Parathyroid adenoma (tissue), 2 donors: ENCODE measurements at regions not wholly inside any gene's neighbourhood (a gene's known extent, or its start where the extent isn't known, plus 50 kb on each side); places are given as distances from the start of the nearest gene placed in this dataset.

Experiments
- H2AFZ ChIP-seq: fragments of 300-600 bp; sonication (generic); one replicate; pipeline ENCODE4 v1.7.0; 2017; ENCODE audit warnings: antibody characterized with exemption, mild to moderate bottlenecking
- H3K27ac ChIP-seq: fragments of 300-600 bp; sonication (generic); one replicate; pipeline ENCODE4 v1.7.0; 2017
- H3K27me3 ChIP-seq: fragments of 300-600 bp; sonication (generic); one replicate; pipeline ENCODE4 v1.7.0; 2017; ENCODE audit warnings: low read length; ENCODE audit not compliant: control insufficient read depth, insufficient read depth
- H3K36me3 ChIP-seq: fragments of 300-600 bp; sonication (generic); one replicate; pipeline ENCODE4 v1.7.0; 2017; ENCODE audit warnings: low read length; ENCODE audit not compliant: control insufficient read depth, insufficient read depth
- H3K4me1 ChIP-seq: fragments of 300-600 bp; sonication (generic); one replicate; pipeline ENCODE4 v1.7.0; 2017; ENCODE audit warnings: control low read depth
- H3K4me2 ChIP-seq: fragments of 300-600 bp; sonication (generic); one replicate; pipeline ENCODE4 v1.7.0; 2017; ENCODE audit warnings: low read length
- H3K4me3 ChIP-seq: fragments of 300-600 bp; sonication (generic); one replicate; pipeline ENCODE4 v1.7.0; 2017; ENCODE audit warnings: low read depth, low read length
- H3K79me2 ChIP-seq: fragments of 300-600 bp; sonication (generic); one replicate; pipeline ENCODE4 v1.7.0; 2017; ENCODE audit warnings: control low read depth
- H3K9ac ChIP-seq: fragments of 300-600 bp; sonication (generic); one replicate; pipeline ENCODE4 v1.7.0; 2017; ENCODE audit warnings: mild to moderate bottlenecking
- H3K9me3 ChIP-seq: fragments of 300-600 bp; sonication (generic); one replicate; pipeline ENCODE4 v1.7.0; 2017; ENCODE audit warnings: low read length; ENCODE audit not compliant: control insufficient read depth
- TF ChIP-seq, protein P1 (sequence below): fragments of 300-600 bp; sonication (generic); IDR thresholded peaks from one replicate; pipeline ENCODE4 v1.7.0; 2017; ENCODE audit warnings: antibody characterized with exemption, mild to moderate bottlenecking
- donor health status: primary hyperparathyroidism.

DNA sequence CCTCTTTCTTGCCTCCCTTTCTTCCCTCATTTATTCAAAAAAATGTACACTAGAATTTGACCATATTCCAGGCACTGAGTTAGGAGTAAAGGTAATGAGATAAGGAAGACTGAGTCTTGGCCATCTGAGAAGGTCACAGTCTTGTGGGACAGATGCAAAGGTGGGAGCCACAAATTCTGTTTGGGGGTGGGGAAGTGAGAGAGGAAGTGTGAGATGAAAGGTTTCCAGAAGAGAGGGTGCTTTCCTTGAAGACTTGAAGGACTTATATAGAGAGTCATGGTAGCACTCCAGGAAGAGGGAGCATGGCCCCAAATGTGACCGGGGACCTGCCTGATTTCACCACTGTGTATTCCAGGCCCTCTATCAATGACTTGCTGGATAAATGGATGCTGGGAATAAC lies 320.6 kb downstream of the LPIN1 start:
- H3K4me2 ChIP-seq = no peak overlapping the region
- H3K36me3 ChIP-seq = no peaks in the 10 kb centered on the region
- no peak overlapping the region for H2AFZ ChIP-seq
- H3K27me3 ChIP-seq = no peaks in the 10 kb centered on the region
- no peak overlapping the region for H3K4me3 ChIP-seq
- H3K9ac ChIP-seq = no peak overlapping the region
- TF ChIP-seq, protein P1, sequence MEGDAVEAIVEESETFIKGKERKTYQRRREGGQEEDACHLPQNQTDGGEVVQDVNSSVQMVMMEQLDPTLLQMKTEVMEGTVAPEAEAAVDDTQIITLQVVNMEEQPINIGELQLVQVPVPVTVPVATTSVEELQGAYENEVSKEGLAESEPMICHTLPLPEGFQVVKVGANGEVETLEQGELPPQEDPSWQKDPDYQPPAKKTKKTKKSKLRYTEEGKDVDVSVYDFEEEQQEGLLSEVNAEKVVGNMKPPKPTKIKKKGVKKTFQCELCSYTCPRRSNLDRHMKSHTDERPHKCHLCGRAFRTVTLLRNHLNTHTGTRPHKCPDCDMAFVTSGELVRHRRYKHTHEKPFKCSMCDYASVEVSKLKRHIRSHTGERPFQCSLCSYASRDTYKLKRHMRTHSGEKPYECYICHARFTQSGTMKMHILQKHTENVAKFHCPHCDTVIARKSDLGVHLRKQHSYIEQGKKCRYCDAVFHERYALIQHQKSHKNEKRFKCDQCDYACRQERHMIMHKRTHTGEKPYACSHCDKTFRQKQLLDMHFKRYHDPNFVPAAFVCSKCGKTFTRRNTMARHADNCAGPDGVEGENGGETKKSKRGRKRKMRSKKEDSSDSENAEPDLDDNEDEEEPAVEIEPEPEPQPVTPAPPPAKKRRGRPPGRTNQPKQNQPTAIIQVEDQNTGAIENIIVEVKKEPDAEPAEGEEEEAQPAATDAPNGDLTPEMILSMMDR = no peak
- H3K4me1 ChIP-seq = no peaks in the 10 kb centered on the region
- no peaks in the 10 kb centered on the region for H3K9me3 ChIP-seq
- no peak overlapping the region for H3K27ac ChIP-seq
- no peaks in the 10 kb centered on the region for H3K79me2 ChIP-seq

DNA sequence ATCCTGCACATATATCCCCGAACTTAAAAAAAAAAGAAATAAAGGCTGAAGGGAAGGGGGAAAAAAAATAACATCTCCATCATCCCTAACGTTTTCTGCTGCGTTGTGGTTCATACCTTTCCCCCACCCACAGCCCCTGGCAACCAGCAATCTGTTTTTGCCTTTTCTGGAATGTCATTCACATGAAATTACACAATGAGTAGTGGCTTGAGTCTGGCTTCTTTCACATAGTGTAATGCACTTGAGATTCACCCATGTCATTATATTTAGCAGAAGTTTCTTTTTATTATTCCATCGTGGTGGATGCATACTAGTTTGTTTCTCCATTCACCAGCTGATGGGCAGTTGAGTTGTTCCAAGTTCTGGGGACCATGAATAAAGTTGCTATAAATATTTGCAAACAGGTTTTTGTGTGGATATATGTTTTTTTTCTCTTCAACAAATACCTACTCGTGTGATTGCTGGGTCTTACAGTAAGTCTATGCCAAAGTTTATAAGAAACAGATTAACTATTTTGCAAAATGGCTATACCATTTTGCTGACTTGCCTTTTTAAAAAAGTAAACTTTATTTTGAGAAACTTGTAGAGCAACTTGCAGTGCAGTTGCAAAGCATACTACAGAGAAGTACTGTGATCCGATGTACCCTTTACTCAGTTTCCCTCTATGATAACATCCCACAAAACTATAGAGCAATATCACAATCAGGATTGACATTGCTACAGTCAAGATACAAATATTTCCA lies 322.5 kb downstream of the LPIN1 start:
- TF ChIP-seq, protein P1 = no peak
- Histone ChIP-seq H2AFZ (no peak overlapping the region), H3K36me3 (no peaks in the 10 kb centered on the region), H3K9me3 (no peaks in the 10 kb centered on the region), H3K9ac (no peak overlapping the region), H3K4me3 (no peak overlapping the region), H3K27me3 (no peaks in the 10 kb centered on the region), H3K4me2 (no peak overlapping the region), H3K4me1 (peaks cover under 1% of the 10 kb centered on the region), H3K79me2 (no peaks in the 10 kb centered on the region), H3K27ac (no peak overlapping the region)

DNA sequence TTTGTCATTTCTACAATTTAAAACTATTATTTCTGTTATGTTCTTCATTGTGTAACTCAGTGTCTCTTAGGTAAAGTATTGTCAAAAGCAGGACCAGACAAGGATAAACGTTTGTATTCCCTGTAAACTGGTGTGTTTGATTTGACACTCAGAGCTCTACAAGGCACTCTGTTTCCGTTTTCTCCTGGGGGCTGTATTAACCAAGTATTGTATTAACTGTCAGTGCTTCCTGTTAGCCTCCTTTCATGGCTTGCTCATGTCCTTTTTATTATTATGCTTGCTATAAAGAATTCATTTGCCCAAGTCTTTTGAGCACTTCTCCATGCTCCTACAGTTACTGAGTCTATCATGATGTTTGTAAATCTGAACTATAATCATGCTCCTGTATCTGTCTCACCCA lies 323.7 kb downstream of the LPIN1 start:
- no peak overlapping the region for H3K27ac ChIP-seq
- no peak overlapping the region for H3K4me3 ChIP-seq
- H3K36me3 ChIP-seq = no peaks in the 10 kb centered on the region
- TF ChIP-seq, protein P1 = no peak
- no peaks in the 10 kb centered on the region for H3K79me2 ChIP-seq
- no peak overlapping the region for H2AFZ ChIP-seq
- H3K9ac ChIP-seq = no peak overlapping the region
- no peak overlapping the region for H3K4me2 ChIP-seq
- H3K27me3 ChIP-seq = no peaks in the 10 kb centered on the region
- peaks cover 4% of the 10 kb centered on the region for H3K4me1 ChIP-seq
- H3K9me3 ChIP-seq = no peaks in the 10 kb centered on the region

DNA sequence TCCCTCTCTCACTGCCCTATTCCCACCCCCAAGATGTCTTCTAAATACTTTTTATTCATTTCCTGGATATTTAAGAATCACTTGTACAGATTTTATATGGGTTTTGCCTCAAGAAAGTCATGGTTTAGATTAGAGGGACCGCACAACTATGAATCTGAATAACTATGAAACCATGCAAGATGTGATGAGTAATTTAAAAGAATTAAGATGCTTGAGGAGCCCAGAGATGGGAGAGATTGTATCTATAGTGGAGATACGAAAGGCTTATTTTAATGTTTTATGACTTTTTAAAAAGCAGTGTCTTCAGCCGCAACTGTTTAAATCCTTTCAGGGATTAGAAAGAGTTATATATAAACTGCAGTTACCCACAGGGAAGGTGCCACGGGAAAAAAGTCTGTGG lies 324.1 kb downstream of the LPIN1 start:
- Histone ChIP-seq H3K27ac (no peak overlapping the region), H3K79me2 (no peaks in the 10 kb centered on the region), H3K9ac (no peak overlapping the region), H3K4me3 (no peak overlapping the region), H3K27me3 (no peaks in the 10 kb centered on the region), H3K9me3 (no peaks in the 10 kb centered on the region), H3K36me3 (no peaks in the 10 kb centered on the region), H3K4me1 (peaks cover 4% of the 10 kb centered on the region), H2AFZ (no peak overlapping the region), H3K4me2 (no peak overlapping the region)
- TF ChIP-seq, protein P1 = no peak

DNA sequence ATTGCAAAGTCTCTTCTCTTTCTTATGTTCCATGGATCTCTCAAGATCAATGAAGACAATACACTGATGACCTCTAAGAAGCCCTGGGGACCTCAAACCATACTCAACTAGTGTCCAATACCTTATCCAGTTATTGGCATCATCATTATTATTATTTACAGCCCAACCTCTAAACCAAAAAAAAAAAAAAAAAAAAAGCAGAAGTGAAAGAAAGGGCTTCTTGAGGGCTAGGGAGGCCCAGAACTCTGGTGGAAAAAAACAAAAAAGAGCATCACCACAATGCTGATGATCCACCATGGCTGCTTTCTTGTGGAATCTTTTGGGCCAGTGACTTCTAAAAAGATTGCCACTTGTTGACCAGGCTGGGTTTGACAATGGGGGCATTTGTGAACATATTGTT lies 324.9 kb downstream of the LPIN1 start:
- Histone ChIP-seq H3K79me2 (no peaks in the 10 kb centered on the region), H3K36me3 (no peaks in the 10 kb centered on the region), H3K4me2 (no peak overlapping the region), H3K27ac (no peak overlapping the region), H2AFZ (no peak overlapping the region), H3K4me1 (peaks cover 4% of the 10 kb centered on the region), H3K9ac (no peak overlapping the region), H3K27me3 (no peaks in the 10 kb centered on the region), H3K4me3 (no peak overlapping the region), H3K9me3 (no peaks in the 10 kb centered on the region)
- TF ChIP-seq, protein P1 = no peak
